ENCODE measurements at regions not wholly inside any gene's neighbourhood (a gene's known extent, or its start where the extent isn't known, plus 50 kb on each side); places are given as distances from the start of the nearest gene placed in this dataset.
A peak's percentile ranks its signal among the peaks of the same experiment; 100 is the strongest.

DNA sequence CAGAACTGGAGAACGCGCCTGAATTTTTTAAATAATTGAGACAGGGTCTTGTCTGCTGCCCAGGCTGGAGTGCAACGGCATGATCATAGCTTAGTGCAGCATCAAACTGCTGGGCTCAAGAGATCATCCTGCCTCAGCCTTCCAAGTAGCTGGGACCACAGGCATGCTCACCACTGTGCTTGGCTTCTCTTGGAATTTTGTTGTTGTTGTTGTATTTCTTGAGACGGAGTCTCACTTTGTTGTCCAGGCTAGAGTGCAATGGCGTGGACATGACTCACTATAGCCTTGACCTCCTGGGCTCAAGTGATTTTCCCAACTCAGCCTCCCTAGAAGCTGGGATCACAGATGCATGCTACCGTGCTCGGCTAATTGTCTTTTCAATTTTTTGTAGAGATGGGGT, 58.4 kb upstream of the DAB2IP start:
- no peak overlapping the region for H3K4me3 ChIP-seq (ENCODE audit: low read depth, low read length)
- TF ChIP-seq CTCF (IDR thresholded peaks at IDR 0.05; ENCODE audit: control insufficient read depth, extremely low read depth, insufficient read depth) = no peak
- no peak for DNase-seq (ENCODE audit: low read depth)

DNA sequence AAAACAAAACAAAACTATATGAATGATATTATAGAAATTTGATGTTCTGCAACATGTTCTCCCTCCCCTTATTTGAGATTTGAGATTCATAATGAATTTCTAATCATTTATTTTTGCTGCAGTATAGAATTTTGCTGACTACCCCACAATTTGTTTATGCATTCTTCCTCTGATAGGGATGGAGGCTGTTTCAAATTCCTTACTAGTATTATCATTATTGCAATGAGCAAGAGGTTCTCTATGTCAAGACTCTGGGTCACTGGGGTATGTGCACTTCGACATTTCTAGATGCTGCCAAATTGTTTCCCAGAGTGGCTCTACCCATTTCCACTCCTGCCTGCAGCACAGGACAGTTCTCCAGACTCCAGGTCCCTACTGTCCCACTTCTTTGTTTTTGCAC, 54.9 kb upstream of the DAB2IP start:
- no peak overlapping the region for H3K4me3 ChIP-seq (ENCODE audit: low read depth, low read length)
- no peak for DNase-seq (ENCODE audit: low read depth)
- no peak for TF ChIP-seq CTCF (IDR thresholded peaks at IDR 0.05; ENCODE audit: control insufficient read depth, extremely low read depth, insufficient read depth)

DNA sequence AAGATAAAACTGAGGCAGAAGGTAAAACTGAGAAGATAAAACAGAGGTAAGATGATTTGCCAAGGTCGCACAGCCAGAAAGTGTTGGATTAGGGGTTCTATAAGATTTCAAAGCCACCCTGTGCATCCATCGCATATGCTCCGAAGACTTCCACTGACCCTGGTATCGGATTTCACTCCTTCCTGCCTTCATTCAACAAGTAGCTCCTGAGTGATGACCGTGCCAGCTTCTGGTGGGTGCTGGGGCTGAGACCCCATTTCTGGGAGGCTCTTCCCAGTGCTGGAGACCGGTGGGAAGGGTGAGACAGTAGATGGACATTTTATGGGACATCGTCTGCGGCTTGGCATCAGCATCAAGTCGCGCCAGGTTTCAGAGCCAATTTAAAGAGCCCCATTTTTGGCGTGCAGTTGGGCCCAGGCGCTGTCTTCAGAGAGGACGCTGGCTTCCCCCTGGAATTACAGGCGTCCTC, 53.7 kb upstream of the DAB2IP start:
- no peak overlapping the region for H3K4me3 ChIP-seq (ENCODE audit: low read depth, low read length)
- DNase-seq (ENCODE audit: low read depth) = no peak
- TF ChIP-seq CTCF (IDR thresholded peaks at IDR 0.05; ENCODE audit: control insufficient read depth, extremely low read depth, insufficient read depth) = no peak

- H3K4me3 ChIP-seq (ENCODE audit: low read depth, low read length) = no peak overlapping the region
- TF ChIP-seq CTCF (IDR thresholded peaks at IDR 0.05; ENCODE audit: control insufficient read depth, extremely low read depth, insufficient read depth) = no peak
- no peak for DNase-seq (ENCODE audit: low read depth)
These were observed 53.1 kb upstream of the DAB2IP start for GRCh38 chr9:121598167-121598964.

GRCh38 chr9:121598965-121599871, 52.2 kb upstream of the DAB2IP start:
- no peak for DNase-seq (ENCODE audit: low read depth)
- no peak for TF ChIP-seq CTCF (IDR thresholded peaks at IDR 0.05; ENCODE audit: control insufficient read depth, extremely low read depth, insufficient read depth)
- H3K4me3 ChIP-seq (ENCODE audit: low read depth, low read length) = peak overlapping the region; percentile 62

- no peak for DNase-seq (ENCODE audit: low read depth)
- peak overlapping the region; percentile 62 for H3K4me3 ChIP-seq (ENCODE audit: low read depth, low read length)
- no peak for TF ChIP-seq CTCF (IDR thresholded peaks at IDR 0.05; ENCODE audit: control insufficient read depth, extremely low read depth, insufficient read depth)
These were observed 51.4 kb upstream of the DAB2IP start for GRCh38 chr9:121599872-121600585.

All from LNCaP clone FGC (cell line).